Panc1 (cell line): ENCODE measurements at regions not wholly inside any gene's neighbourhood (a gene's known extent, or its start where the extent isn't known, plus 50 kb on each side); places are given as distances from the start of the nearest gene placed in this dataset.

Experiments
- POLR2AphosphoS5 ChIP-seq: IDR thresholded peaks from 2 replicates; pipeline ENCODE4 v1.6.1; 2012; ENCODE audit warnings: mild to moderate bottlenecking, low read depth, low read length, moderate library complexity
- TF ChIP-seq, protein P1 (sequence below): fragments of 450-650 bp; IDR thresholded peaks from 2 replicates; pipeline ENCODE4 v1.5.1; 2017; ENCODE audit warnings: mild to moderate bottlenecking

DNA sequence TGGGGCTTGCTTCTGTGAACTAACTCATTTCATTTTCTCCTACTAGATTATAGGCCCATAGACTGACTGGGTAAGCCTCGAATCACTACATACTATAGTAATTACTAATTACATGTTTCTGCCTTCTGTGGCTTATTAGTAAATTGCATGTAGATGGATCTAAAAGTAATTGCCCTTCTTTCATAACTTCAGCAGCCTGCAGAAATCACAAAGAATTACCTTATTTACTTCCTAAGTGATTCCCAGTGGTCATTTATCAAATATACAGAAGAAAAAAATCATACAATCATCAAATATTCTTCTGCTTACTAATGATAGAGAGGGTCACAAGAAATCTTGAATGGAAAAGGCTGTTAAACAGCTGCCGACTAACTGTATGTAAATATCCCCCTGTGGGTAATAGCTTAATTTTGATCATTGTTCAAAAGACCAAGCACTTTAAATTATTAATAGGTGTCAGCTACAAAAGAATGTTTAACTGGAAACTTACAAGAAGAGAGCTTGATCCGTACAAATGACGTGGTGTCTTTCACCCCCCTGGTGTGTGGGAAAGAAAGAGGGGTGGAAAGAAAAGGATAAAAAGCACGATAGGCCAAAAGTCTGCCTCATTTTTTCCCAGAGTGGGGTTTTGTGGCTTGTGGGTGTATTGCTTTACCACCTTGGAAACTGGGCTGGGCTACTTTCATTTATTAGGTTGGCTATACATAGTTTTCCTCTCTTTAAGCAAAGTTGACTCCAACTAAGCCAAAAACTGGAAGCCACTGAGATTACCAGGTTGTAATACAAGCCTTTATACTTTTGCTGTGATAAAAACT, 361.8 kb upstream of the ZMIZ1 start:
- TF ChIP-seq, protein P1, sequence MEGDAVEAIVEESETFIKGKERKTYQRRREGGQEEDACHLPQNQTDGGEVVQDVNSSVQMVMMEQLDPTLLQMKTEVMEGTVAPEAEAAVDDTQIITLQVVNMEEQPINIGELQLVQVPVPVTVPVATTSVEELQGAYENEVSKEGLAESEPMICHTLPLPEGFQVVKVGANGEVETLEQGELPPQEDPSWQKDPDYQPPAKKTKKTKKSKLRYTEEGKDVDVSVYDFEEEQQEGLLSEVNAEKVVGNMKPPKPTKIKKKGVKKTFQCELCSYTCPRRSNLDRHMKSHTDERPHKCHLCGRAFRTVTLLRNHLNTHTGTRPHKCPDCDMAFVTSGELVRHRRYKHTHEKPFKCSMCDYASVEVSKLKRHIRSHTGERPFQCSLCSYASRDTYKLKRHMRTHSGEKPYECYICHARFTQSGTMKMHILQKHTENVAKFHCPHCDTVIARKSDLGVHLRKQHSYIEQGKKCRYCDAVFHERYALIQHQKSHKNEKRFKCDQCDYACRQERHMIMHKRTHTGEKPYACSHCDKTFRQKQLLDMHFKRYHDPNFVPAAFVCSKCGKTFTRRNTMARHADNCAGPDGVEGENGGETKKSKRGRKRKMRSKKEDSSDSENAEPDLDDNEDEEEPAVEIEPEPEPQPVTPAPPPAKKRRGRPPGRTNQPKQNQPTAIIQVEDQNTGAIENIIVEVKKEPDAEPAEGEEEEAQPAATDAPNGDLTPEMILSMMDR = no peak
- no peak for TF ChIP-seq POLR2AphosphoS5
